Liver (tissue), 3 donors: ENCODE measurements at regions not wholly inside any gene's neighbourhood (a gene's known extent, or its start where the extent isn't known, plus 50 kb on each side); places are given as distances from the start of the nearest gene placed in this dataset.

Experiments used
- ATF3 ChIP-seq: IDR thresholded peaks from 2 replicates; pipeline ENCODE4 v1.6.1; 2016; ENCODE audit warnings: antibody characterized with exemption
- FOXA1 ChIP-seq: IDR thresholded peaks from 2 replicates; pipeline ENCODE4 v1.6.1; 2016; ENCODE audit warnings: antibody characterized with exemption
- GABPA ChIP-seq, 2 donors: IDR thresholded peaks in 1 of 2; conservative IDR thresholded peaks in 1 of 2; 2 replicates each; pipeline ENCODE4 v1.6.1; 2016; ENCODE audit warnings: antibody characterized with exemption in 2 of 2, mild to moderate bottlenecking in 1 of 2, moderate library complexity in 1 of 2
- JUND ChIP-seq, 2 donors: IDR thresholded peaks; 2 replicates each; pipeline ENCODE4 v1.6.1; 2016; ENCODE audit warnings: antibody characterized with exemption in 2 of 2
- MAX ChIP-seq: IDR thresholded peaks from 2 replicates; pipeline ENCODE4 v1.6.1; 2016; ENCODE audit warnings: antibody characterized with exemption
- RAD21 ChIP-seq, 2 donors: IDR thresholded peaks; 2 replicates each; pipeline ENCODE4 v1.6.1; 2016; ENCODE audit warnings: antibody characterized with exemption in 2 of 2, mild to moderate bottlenecking in 2 of 2
- TAF1 ChIP-seq: conservative IDR thresholded peaks from 2 replicates; pipeline ENCODE4 v1.6.1; 2016; ENCODE audit warnings: antibody characterized with exemption, mild to moderate bottlenecking
- YY1 ChIP-seq: IDR thresholded peaks from 2 replicates; pipeline ENCODE4 v1.6.1; 2016; ENCODE audit warnings: antibody characterized with exemption, mild to moderate bottlenecking
- TF ChIP-seq, protein P1 (sequence below): fragments of 150-350 bp; IDR thresholded peaks from 2 replicates; pipeline ENCODE4 v1.5.1; 2017; ENCODE audit warnings: improper control_type of control experiment, low read depth, low read length; ENCODE audit not compliant: missing input control
- donor health status: healthy.
- donor health status: healthy.

DNA sequence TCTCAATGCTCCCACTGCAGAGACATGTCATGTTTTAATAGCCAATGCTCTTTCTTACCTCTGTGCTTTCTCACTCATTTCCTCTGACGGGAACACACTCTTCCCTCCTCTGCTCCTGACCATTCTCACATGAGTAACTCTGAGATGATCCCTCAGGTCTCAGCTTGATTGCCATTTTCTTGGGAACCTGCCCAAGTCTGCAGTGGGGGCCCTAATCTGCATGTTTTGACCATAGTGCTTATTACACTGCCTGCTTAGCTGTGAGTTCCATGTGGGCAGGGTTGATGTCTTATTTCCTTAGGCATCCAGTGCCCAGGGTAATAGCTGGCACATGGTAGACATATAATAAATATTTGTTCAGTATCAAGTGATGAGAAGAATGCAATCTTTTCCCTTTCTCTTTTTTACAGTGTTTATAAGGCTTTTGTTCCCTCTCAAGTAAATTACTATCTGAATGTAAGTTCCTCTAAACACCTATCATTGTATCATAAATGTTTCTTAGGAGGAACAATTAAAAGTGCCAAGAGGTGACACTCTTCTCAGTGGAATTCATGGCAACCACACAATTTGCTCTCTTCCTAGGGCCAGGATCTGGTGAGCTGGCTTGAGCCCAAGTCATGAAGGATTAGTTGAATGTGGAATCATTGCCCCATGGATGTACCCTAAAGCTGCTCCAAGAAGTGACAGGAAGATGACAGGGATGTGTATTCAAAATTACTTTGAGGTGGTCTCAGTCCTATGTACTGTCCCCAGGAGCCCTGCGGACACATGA lies 485.4 kb upstream of the USP24 start:
- no peak for TF ChIP-seq TAF1
- TF ChIP-seq, protein P1, sequence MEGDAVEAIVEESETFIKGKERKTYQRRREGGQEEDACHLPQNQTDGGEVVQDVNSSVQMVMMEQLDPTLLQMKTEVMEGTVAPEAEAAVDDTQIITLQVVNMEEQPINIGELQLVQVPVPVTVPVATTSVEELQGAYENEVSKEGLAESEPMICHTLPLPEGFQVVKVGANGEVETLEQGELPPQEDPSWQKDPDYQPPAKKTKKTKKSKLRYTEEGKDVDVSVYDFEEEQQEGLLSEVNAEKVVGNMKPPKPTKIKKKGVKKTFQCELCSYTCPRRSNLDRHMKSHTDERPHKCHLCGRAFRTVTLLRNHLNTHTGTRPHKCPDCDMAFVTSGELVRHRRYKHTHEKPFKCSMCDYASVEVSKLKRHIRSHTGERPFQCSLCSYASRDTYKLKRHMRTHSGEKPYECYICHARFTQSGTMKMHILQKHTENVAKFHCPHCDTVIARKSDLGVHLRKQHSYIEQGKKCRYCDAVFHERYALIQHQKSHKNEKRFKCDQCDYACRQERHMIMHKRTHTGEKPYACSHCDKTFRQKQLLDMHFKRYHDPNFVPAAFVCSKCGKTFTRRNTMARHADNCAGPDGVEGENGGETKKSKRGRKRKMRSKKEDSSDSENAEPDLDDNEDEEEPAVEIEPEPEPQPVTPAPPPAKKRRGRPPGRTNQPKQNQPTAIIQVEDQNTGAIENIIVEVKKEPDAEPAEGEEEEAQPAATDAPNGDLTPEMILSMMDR, result no peak
- TF ChIP-seq RAD21 (IDR thresholded peaks at IDR 0.05), result no peak
- TF ChIP-seq FOXA1, result no peak
- no peak for TF ChIP-seq MAX
- no peak for TF ChIP-seq JUND (IDR thresholded peaks at IDR 0.05)
- no peak for TF ChIP-seq YY1
- TF ChIP-seq ATF3, result no peak
- TF ChIP-seq GABPA (IDR thresholded peaks at IDR 0.05 in 1 of 2, conservative IDR thresholded peaks at IDR 0.05 in 1 of 2), result no peak
